ENCODE measurements at regions not wholly inside any gene's neighbourhood (a gene's known extent, or its start where the extent isn't known, plus 50 kb on each side); places are given as distances from the start of the nearest gene placed in this dataset.

DNA sequence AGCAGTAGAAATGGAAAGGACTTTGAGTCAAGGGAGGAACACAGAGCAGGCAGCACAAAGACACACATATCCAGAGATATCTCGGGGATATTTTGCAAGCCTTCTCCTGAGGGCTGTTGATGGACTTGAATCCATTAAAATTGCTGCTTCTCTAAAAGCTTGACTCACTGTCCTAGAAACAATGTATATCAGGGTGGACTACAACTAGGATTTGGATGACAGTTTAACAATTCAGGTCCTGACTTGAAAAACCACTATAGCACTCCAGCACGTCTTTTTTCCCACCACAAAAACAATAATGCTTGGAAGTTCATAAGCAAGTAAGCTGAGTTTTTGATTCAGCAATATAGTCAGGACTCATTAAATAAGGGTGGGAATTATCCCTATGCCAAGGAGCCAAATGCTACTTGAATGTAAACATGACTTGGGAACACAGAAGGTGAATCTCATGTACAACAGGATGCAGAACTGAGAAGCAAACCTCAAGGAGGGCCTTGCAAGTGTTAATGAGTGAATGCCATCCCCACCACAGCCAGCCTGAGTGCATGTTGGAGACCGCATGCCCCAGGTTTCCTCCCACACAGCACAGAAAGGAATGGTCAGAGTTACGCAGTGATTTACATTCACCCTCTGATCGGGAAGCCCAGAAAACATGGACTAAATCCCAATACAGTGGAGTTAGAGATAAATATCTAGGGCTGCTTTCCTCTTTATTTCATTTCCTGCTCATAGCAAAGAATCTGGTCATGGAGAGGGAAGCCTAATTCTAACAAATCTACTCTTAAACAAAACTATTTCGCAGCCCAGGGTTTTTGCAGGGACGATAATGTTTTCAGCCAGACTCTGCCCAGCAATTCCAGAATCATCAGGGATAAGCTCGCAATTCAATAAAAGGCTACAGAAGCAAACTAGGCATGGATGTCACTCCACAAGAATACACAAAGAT, 98.4 kb upstream of the OR9G4 start:
- Histone ChIP-seq H3K4me2 (no peak overlapping the region), H3K9me2 (ENCODE audit: insufficient read depth) (no peaks in the 10 kb centered on the region), H4K20me1 (replicated peaks; ENCODE audit: insufficient read depth) (no peaks in the 10 kb centered on the region), H3K27ac (ENCODE audit: low read depth) (no peak overlapping the region), H2AFZ (no peak overlapping the region), H3K4me1 (ENCODE audit: insufficient read depth) (no peaks in the 10 kb centered on the region), H3K36me3 (ENCODE audit: insufficient read depth) (no peaks in the 10 kb centered on the region), H3K79me2 (replicated peaks; ENCODE audit: insufficient read depth) (no peaks in the 10 kb centered on the region), H3F3A (replicated peaks; ENCODE audit: low read depth) (no peaks in the 10 kb centered on the region), H3K4me3 (no peak overlapping the region), H3K27me3 (ENCODE audit: insufficient read depth) (no peaks in the 10 kb centered on the region)
- no peak overlapping the region for H3K27ac Mint-ChIP-seq
- TF ChIP-seq, protein P1, sequence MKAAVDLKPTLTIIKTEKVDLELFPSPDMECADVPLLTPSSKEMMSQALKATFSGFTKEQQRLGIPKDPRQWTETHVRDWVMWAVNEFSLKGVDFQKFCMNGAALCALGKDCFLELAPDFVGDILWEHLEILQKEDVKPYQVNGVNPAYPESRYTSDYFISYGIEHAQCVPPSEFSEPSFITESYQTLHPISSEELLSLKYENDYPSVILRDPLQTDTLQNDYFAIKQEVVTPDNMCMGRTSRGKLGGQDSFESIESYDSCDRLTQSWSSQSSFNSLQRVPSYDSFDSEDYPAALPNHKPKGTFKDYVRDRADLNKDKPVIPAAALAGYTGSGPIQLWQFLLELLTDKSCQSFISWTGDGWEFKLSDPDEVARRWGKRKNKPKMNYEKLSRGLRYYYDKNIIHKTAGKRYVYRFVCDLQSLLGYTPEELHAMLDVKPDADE (IDR thresholded peaks at IDR 0.05): no peak
- TF ChIP-seq EZH2phosphoT487 (IDR thresholded peaks at IDR 0.05; ENCODE audit: unreplicated experiment) (no peak), STAT1 (IDR thresholded peaks at IDR 0.05; ENCODE audit: unreplicated experiment) (no peak)
- H3K4me3 Mint-ChIP-seq: no peak overlapping the region
- peaks cover 34% of the 10 kb centered on the region for H3K9me3 Mint-ChIP-seq
- no peak for DNase-seq (ENCODE audit: low spot score)
- peaks cover 7% of the 10 kb centered on the region; the same call in 2 of the 3 replicates for H3K36me3 Mint-ChIP-seq (ENCODE audit: low read depth)
- no peaks in the 10 kb centered on the region for H3K4me1 Mint-ChIP-seq
- H3K27me3 Mint-ChIP-seq (ENCODE audit: insufficient read depth, low read depth, poor library complexity): no peaks in the 10 kb centered on the region
- no peak for ATAC-seq

DNA sequence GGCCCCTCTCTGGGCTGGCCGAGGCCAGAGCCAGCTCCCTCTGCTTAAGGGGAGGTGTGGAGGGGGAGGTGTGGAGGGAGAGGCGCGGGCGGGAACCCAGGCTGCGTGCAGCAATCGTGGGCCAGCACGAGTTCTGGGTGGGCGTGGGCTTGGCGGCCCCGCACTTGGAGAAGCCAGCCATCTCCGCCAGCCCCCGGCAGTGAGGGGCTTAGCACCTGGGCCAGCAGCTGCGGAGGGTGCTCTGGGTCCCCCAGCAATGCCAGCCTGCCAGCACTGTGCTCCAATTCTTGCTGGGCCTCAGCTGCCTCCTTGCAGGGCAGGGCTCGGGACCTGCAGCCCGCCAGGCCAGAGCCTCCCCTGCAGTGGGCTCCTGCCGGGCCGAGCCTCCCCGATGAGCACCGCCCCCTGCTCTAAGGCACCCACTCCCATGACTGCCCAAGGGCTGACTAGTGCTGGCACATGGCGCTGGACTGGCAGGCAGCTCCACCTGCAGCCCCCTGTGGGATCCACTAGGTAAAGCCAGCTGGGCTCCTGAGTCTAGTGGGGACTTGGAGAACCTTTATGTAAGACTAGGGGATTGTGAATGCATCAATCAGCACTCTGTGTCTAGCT, 96.7 kb upstream of the OR9G4 start:
- H3K79me2 ChIP-seq (replicated peaks; ENCODE audit: insufficient read depth): no peaks in the 10 kb centered on the region
- H3K9me3 Mint-ChIP-seq: peaks cover 19% of the 10 kb centered on the region; the same call in 2 of the 3 replicates
- H2AFZ ChIP-seq: no peak overlapping the region
- no peaks in the 10 kb centered on the region for H3K27me3 Mint-ChIP-seq (ENCODE audit: insufficient read depth, low read depth, poor library complexity)
- no peaks in the 10 kb centered on the region for H3K36me3 ChIP-seq (ENCODE audit: insufficient read depth)
- H3F3A ChIP-seq (replicated peaks; ENCODE audit: low read depth): no peaks in the 10 kb centered on the region
- H3K36me3 Mint-ChIP-seq (ENCODE audit: low read depth): peaks cover 3% of the 10 kb centered on the region; the same call in 1 of the 3 replicates
- no peak overlapping the region for H3K27ac ChIP-seq (ENCODE audit: low read depth)
- DNase-seq (ENCODE audit: low spot score) (no peak), ATAC-seq (no peak)
- H3K4me1 ChIP-seq (ENCODE audit: insufficient read depth): no peaks in the 10 kb centered on the region
- H3K9me2 ChIP-seq (ENCODE audit: insufficient read depth): no peaks in the 10 kb centered on the region
- H3K4me2 ChIP-seq: no peak overlapping the region
- H4K20me1 ChIP-seq (replicated peaks; ENCODE audit: insufficient read depth): no peaks in the 10 kb centered on the region
- no peak overlapping the region for H3K4me3 ChIP-seq
- no peaks in the 10 kb centered on the region for H3K4me1 Mint-ChIP-seq
- H3K27ac Mint-ChIP-seq: no peak overlapping the region
- H3K27me3 ChIP-seq (ENCODE audit: insufficient read depth): no peaks in the 10 kb centered on the region
- TF ChIP-seq, protein P1 (IDR thresholded peaks at IDR 0.05): no peak
- TF ChIP-seq POLR2AphosphoS5 (IDR thresholded peaks at IDR 0.05; ENCODE audit: low read depth) (no peak), NANOG (IDR thresholded peaks at IDR 0.05; ENCODE audit: borderline replicate concordance) (no peak)
- TF ChIP-seq, protein P2, sequence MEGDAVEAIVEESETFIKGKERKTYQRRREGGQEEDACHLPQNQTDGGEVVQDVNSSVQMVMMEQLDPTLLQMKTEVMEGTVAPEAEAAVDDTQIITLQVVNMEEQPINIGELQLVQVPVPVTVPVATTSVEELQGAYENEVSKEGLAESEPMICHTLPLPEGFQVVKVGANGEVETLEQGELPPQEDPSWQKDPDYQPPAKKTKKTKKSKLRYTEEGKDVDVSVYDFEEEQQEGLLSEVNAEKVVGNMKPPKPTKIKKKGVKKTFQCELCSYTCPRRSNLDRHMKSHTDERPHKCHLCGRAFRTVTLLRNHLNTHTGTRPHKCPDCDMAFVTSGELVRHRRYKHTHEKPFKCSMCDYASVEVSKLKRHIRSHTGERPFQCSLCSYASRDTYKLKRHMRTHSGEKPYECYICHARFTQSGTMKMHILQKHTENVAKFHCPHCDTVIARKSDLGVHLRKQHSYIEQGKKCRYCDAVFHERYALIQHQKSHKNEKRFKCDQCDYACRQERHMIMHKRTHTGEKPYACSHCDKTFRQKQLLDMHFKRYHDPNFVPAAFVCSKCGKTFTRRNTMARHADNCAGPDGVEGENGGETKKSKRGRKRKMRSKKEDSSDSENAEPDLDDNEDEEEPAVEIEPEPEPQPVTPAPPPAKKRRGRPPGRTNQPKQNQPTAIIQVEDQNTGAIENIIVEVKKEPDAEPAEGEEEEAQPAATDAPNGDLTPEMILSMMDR (conservative IDR thresholded peaks at IDR 0.05; ENCODE audit: low read depth in 2 of 2): no peak
- TF ChIP-seq, protein P3, sequence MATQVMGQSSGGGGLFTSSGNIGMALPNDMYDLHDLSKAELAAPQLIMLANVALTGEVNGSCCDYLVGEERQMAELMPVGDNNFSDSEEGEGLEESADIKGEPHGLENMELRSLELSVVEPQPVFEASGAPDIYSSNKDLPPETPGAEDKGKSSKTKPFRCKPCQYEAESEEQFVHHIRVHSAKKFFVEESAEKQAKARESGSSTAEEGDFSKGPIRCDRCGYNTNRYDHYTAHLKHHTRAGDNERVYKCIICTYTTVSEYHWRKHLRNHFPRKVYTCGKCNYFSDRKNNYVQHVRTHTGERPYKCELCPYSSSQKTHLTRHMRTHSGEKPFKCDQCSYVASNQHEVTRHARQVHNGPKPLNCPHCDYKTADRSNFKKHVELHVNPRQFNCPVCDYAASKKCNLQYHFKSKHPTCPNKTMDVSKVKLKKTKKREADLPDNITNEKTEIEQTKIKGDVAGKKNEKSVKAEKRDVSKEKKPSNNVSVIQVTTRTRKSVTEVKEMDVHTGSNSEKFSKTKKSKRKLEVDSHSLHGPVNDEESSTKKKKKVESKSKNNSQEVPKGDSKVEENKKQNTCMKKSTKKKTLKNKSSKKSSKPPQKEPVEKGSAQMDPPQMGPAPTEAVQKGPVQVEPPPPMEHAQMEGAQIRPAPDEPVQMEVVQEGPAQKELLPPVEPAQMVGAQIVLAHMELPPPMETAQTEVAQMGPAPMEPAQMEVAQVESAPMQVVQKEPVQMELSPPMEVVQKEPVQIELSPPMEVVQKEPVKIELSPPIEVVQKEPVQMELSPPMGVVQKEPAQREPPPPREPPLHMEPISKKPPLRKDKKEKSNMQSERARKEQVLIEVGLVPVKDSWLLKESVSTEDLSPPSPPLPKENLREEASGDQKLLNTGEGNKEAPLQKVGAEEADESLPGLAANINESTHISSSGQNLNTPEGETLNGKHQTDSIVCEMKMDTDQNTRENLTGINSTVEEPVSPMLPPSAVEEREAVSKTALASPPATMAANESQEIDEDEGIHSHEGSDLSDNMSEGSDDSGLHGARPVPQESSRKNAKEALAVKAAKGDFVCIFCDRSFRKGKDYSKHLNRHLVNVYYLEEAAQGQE (IDR thresholded peaks at IDR 0.05; ENCODE audit: unreplicated experiment): no peak
- H3K4me3 Mint-ChIP-seq: no peak overlapping the region

Data from GM23338 (cell line).